ENCODE measurements at regions not wholly inside any gene's neighbourhood (a gene's known extent, or its start where the extent isn't known, plus 50 kb on each side); places are given as distances from the start of the nearest gene placed in this dataset.

DNA sequence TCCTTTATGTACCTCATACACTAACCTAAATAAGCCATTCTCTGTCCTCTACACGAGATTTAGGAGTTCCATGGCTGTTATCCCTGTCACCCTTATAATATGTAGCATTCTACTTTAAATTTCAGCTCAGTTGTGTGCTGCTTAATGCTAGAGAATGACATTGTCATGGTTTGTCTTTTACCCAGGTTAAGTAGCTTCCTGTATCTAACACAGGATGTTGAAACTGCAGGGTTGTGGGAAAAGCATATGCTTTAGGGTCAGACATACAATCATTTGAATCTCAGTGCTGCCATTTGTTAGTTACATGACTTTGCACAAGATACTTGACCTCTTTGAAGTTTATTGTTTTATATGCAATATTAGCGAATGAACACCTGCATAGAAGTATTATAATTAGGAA lies 235.1 kb upstream of the CACNA2D1 start:
- TF ChIP-seq CTCF (conservative IDR thresholded peaks at IDR 0.05) (no peak), EZH2 (IDR thresholded peaks at IDR 0.05; ENCODE audit: low read depth) (no peak)

All from PC-9 (cell line).